GM12878 (cell line): ENCODE measurements at regions not wholly inside any gene's neighbourhood (a gene's known extent, or its start where the extent isn't known, plus 50 kb on each side); places are given as distances from the start of the nearest gene placed in this dataset. TPM values are rescaled to one million over a fixed set of nuclear protein-coding genes. Genes with fewer than 3 reads are reported as not detected.

Experiments used
- ATAC-seq: fragments of 200-7000 bp; cut with Tn5 transposase; 3 replicates; pipeline ENCODE4 v1.9.1; 2020; ENCODE audit warnings: mild to moderate bottlenecking, moderate library complexity
- BruUV-seq: library from RNA; stranded (reverse); fragments of 400-500 nt; replicated peaks from 2 replicates; lab custom pipeline; 2021; lab: Mats Ljungman, UMichigan
- CTCF ChIA-PET: fragments of 300-600 bp; sonication (Branson Sonifier 250); formaldehyde crosslinking; extraction: SDS; loops from one replicate; lab custom pipeline; 2021; ENCODE audit warnings: inconsistent platforms; lab: Yijun Ruan, JAX
- POLR2A ChIA-PET: fragments of 350-600 bp; formaldehyde crosslinking; extraction: SDS; loops from one replicate; lab custom pipeline; 2021; ENCODE audit warnings: inconsistent platforms; lab: Charles Lee
- RAD21 ChIA-PET: fragments of 300-600 bp; sonication (Branson Sonifier 250); formaldehyde crosslinking; loops from one replicate; lab custom pipeline; 2023; ENCODE audit warnings: antibody characterized with exemption; ENCODE audit not compliant: unreplicated experiment; lab: Charles Lee
- SMC1A ChIA-PET: fragments of 300-600 bp; sonication (Branson Sonifier 250); formaldehyde crosslinking; loops from one replicate; lab custom pipeline; 2023; ENCODE audit not compliant: unreplicated experiment, uncharacterized antibody; lab: Charles Lee
- DNase-seq: peaks from one replicate; pipeline ENCODE4 v3.0.0-alpha.2; 2011; ENCODE audit warnings: low read depth, low spot score
- FAIRE-seq: peaks from 3 replicates; lab custom pipeline; 2011; peaks lifted over from hg19 to GRCh38; lab: Jason Lieb, UNC
- H2AFZ ChIP-seq: 2 replicates; pipeline ENCODE4 v1.6.0; 2011; ENCODE audit warnings: low read depth, low read length, control low read depth; ENCODE audit not compliant: control insufficient read depth
- H3K27ac ChIP-seq: 2 replicates; pipeline ENCODE4 v1.5.1; 2011; ENCODE audit warnings: control low read depth; ENCODE audit not compliant: control insufficient read depth, insufficient read depth
- H3K27me3 ChIP-seq, 2 experiments: replicated peaks in 1 of 2; 2 replicates each; pipeline versions ENCODE4 v1.6.0 to v1.6.1; 2011; ENCODE audit warnings: low read length in 1 of 2; ENCODE audit not compliant: control insufficient read depth in 2 of 2, insufficient read depth in 2 of 2
- H3K36me3 ChIP-seq, 2 experiments: 2 replicates each; pipeline ENCODE4 v1.5.1; 2011; ENCODE audit warnings: low read length in 1 of 2; ENCODE audit not compliant: control insufficient read depth in 2 of 2, insufficient read depth in 2 of 2
- H3K4me1 ChIP-seq: 2 replicates; pipeline ENCODE4 v1.6.1; 2011; ENCODE audit warnings: mild to moderate bottlenecking, low read length, moderate library complexity, mixed read lengths; ENCODE audit not compliant: control insufficient read depth, insufficient read depth
- H3K4me2 ChIP-seq: 2 replicates; pipeline ENCODE4 v1.6.0; 2011; ENCODE audit warnings: control low read depth; ENCODE audit not compliant: control insufficient read depth, insufficient read depth
- H3K4me3 ChIP-seq: fragments of 200-600 bp; sonication (generic); 2 replicates; pipeline ENCODE4 v1.5.1; 2016
- H3K79me2 ChIP-seq: 2 replicates; pipeline ENCODE4 v1.6.0; 2011; ENCODE audit warnings: low read length; ENCODE audit not compliant: control insufficient read depth, insufficient read depth
- H3K9ac ChIP-seq: 2 replicates; pipeline ENCODE4 v1.8.0; 2011; ENCODE audit warnings: low read length, control low read depth, mixed read lengths; ENCODE audit not compliant: control insufficient read depth, insufficient read depth
- H3K9me3 ChIP-seq: replicated peaks from 3 replicates; pipeline ENCODE4 v1.5.1; 2011; ENCODE audit warnings: mild to moderate bottlenecking, low read length; ENCODE audit not compliant: control insufficient read depth, insufficient read depth
- H4K20me1 ChIP-seq: 2 replicates; pipeline ENCODE4 v1.6.0; 2011; ENCODE audit not compliant: control insufficient read depth, insufficient read depth
- ASH2L ChIP-seq: fragments of 300-600, 200-600 bp; sonication (generic); IDR thresholded peaks from 2 replicates; pipeline ENCODE4 v1.6.1; 2017; ENCODE audit warnings: low read depth, mild to moderate bottlenecking, borderline replicate concordance
- BACH1 ChIP-seq: fragments of 450-650 bp; IDR thresholded peaks from 2 replicates; pipeline ENCODE4 v1.6.1; 2017; ENCODE audit warnings: mild to moderate bottlenecking, borderline replicate concordance
- DPF2 ChIP-seq: fragments of 450-650 bp; IDR thresholded peaks from 2 replicates; pipeline ENCODE4 v1.6.1; 2017; ENCODE audit warnings: mild to moderate bottlenecking
- ESRRA ChIP-seq: IDR thresholded peaks from 2 replicates; pipeline ENCODE4 v1.6.1; 2012; ENCODE audit warnings: mild to moderate bottlenecking, low read length, improper control_type of control experiment
- FOXM1 ChIP-seq: IDR thresholded peaks from 2 replicates; pipeline ENCODE4 v1.6.1; 2012; ENCODE audit warnings: low read depth, mild to moderate bottlenecking, inconsistent platforms, low read length, moderate library complexity
- MAX ChIP-seq: IDR thresholded peaks from 2 replicates; pipeline ENCODE4 v1.6.1; 2012; ENCODE audit warnings: low read depth, low read length, improper control_type of control experiment
- MTA3 ChIP-seq: IDR thresholded peaks from 2 replicates; pipeline ENCODE4 v1.6.1; 2012; ENCODE audit warnings: low read length, inconsistent platforms, borderline replicate concordance
- POLR2A ChIP-seq: IDR thresholded peaks from 2 replicates; pipeline ENCODE4 v1.6.1; 2011; ENCODE audit warnings: low read depth, mild to moderate bottlenecking, low read length
- TCF3 ChIP-seq: IDR thresholded peaks from 2 replicates; pipeline ENCODE4 v1.6.1; 2012; ENCODE audit warnings: low read depth, mild to moderate bottlenecking, low read length, borderline replicate concordance; ENCODE audit not compliant: insufficient read depth
- ZNF384 ChIP-seq: IDR thresholded peaks from 2 replicates; pipeline ENCODE4 v1.6.1; 2012; ENCODE audit warnings: low read depth, mild to moderate bottlenecking, low read length, improper control_type of control experiment, borderline replicate concordance
- WGBS: methylation state at CpG from one replicate; pipeline ENCODE4 v1.1.6; 2016; ENCODE audit warnings: low lambda C conversion rate; ENCODE audit not compliant: insufficient replicate concordance, insufficient coverage; ENCODE audit errors: missing lambda C conversion rate; 5-methylcytosine and 5-hydroxymethylcytosine counted together
- in situ Hi-C: fragments of 300-500 bp; cut with MboI; formaldehyde crosslinking; loops from 9 replicates; pipeline ENCODE4 v1.14.3; 2018; ENCODE audit warnings: mixed read lengths
- intact Hi-C: fragments of 100-400 bp; cut with micrococcal nuclease; formaldehyde crosslinking; loops from one replicate; pipeline ENCODE4 v1.14.2; 2022; ENCODE audit not compliant: unreplicated experiment
- small RNA-seq: library from RNA; depleted of rRNA; stranded (forward); fragments of <200 nt; gene quantifications from one replicate; pipeline ENCODE3, GENCODE V24; 2014
- TF ChIP-seq, protein P1 (sequence below): IDR thresholded peaks from 2 replicates; pipeline ENCODE4 v1.6.1; 2012; ENCODE audit warnings: low read depth, low read length, improper control_type of control experiment
- TF ChIP-seq, protein P2 (sequence below): IDR thresholded peaks from 2 replicates; pipeline ENCODE4 v1.6.1; 2011; ENCODE audit warnings: low read depth, low read length, improper control_type of control experiment, borderline replicate concordance

DNA sequence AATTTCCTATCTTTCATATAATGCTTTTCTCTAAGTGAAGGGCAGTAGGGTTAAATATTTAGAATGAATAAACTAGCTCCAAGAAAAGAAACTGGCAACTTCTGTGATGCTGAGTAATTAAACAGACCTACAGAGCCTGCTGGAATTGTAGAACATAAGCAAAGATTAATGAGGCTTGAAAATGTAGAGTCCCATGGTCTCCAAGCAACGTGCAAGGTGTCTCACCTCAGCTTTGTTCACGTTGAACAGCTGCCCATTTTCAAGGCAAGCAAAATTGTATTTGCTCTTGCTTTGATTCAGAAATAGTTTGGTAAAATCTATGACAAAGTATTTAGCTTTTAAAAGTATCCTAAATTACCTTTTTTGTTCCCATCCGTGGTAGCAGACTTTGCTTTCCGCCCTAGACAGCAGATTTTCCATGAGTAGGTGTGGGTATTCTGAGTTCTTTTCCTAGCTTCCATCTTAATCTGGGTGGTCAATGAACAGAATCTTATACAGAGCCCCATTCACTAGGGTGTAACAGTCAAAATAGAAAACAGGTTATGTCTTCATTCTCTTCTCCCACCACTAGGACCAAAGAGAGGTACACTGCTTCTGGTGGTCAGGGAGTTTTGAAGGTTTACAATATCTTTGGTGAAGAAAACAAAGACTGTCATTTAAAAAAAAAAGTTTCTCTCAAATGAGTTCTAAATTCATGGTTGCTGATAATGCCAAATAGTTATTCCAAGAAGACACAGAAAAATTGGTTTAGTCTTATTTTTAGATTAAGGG lies 52.1 kb upstream of the TYRP1 start:
- in situ Hi-C loops: no loop called here
- Histone ChIP-seq H3K4me3 (no peak overlapping the region), H3K9ac (no peak overlapping the region), H3K27ac (no peak overlapping the region), H3K36me3 (no peaks in the 10 kb centered on the region), H2AFZ (no peak overlapping the region), H3K9me3 (no peaks in the 10 kb centered on the region), H3K27me3 (no peaks in the 10 kb centered on the region), H3K4me1 (no peaks in the 10 kb centered on the region), H3K4me2 (no peak overlapping the region), H3K79me2 (no peaks in the 10 kb centered on the region), H4K20me1 (no peaks in the 10 kb centered on the region)
- TF ChIP-seq MAX (no peak), MTA3 (no peak), ASH2L (no peak), ZNF384 (no peak), TCF3 (no peak), FOXM1 (no peak), POLR2A (no peak), ESRRA (no peak), BACH1 (no peak), DPF2 (no peak)
- TF ChIP-seq, protein P1, sequence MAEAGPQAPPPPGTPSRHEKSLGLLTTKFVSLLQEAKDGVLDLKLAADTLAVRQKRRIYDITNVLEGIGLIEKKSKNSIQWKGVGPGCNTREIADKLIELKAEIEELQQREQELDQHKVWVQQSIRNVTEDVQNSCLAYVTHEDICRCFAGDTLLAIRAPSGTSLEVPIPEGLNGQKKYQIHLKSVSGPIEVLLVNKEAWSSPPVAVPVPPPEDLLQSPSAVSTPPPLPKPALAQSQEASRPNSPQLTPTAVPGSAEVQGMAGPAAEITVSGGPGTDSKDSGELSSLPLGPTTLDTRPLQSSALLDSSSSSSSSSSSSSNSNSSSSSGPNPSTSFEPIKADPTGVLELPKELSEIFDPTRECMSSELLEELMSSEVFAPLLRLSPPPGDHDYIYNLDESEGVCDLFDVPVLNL: no peak
- TF ChIP-seq, protein P2, sequence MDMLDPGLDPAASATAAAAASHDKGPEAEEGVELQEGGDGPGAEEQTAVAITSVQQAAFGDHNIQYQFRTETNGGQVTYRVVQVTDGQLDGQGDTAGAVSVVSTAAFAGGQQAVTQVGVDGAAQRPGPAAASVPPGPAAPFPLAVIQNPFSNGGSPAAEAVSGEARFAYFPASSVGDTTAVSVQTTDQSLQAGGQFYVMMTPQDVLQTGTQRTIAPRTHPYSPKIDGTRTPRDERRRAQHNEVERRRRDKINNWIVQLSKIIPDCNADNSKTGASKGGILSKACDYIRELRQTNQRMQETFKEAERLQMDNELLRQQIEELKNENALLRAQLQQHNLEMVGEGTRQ: no peak
- BruUV-seq: no TSS peak
- RAD21 ChIA-PET: interaction anchor here (1.0 kb wide), 1 partner anchor 1293 kb away, joined by 4 read pairs; no protein-coding TSS in a partner anchor
- DNase-seq (no peak), ATAC-seq (no peak), FAIRE-seq (no peak)
- intact Hi-C loops: no loop called here
- POLR2A ChIA-PET: no interaction called here
- CTCF ChIA-PET: interaction anchor here (0.7 to 1.9 kb wide), 4 partner anchors 19 to 283 kb away, joined by 3 to 21 read pairs (median 3); no protein-coding TSS in a partner anchor
- SMC1A ChIA-PET: interaction anchor here (0.9 to 1.2 kb wide), 2 partner anchors 86 to 1478 kb away, joined by 3 to 4 read pairs; no protein-coding TSS in a partner anchor
- WGBS: 0% methylated on average over 4 of the region's 4 CpGs

Small RNA genes lying in the stretch of these regions (small RNA-seq; reads per million reads assigned to genes)
- not detected for gene AL161788.1
- gene AL162413.1: not detected
- not detected for gene AL592227.1
- not detected for gene RNU2-47P
